HepG2 (cell line): ENCODE measurements at regions not wholly inside any gene's neighbourhood (a gene's known extent, or its start where the extent isn't known, plus 50 kb on each side); places are given as distances from the start of the nearest gene placed in this dataset.

ENCODE experiments used
- ARID4A ChIP-seq: sonication (generic); formaldehyde crosslinking; IDR thresholded peaks from 2 replicates; pipeline ENCODE4 v1.5.0; 2020; ENCODE audit warnings: mild to moderate bottlenecking, missing genetic modification reagents, borderline replicate concordance
- ARID5B ChIP-seq: IDR thresholded peaks from 2 replicates; pipeline ENCODE4 v1.4.0; 2020; ENCODE audit warnings: mild to moderate bottlenecking, missing genetic modification reagents
- ATM ChIP-seq: fragments of 450-650 bp; IDR thresholded peaks from 2 replicates; pipeline ENCODE4 v1.7.1; 2017; ENCODE audit warnings: mild to moderate bottlenecking, borderline replicate concordance
- CAMTA2 ChIP-seq: sonication (generic); formaldehyde crosslinking; IDR thresholded peaks from 2 replicates; pipeline ENCODE4 v1.4.0; 2020; ENCODE audit warnings: mild to moderate bottlenecking, missing genetic modification reagents, borderline replicate concordance
- EED ChIP-seq: sonication (generic); formaldehyde crosslinking; IDR thresholded peaks from 2 replicates; pipeline ENCODE4 v1.5.0; 2020; ENCODE audit warnings: mild to moderate bottlenecking, missing genetic modification reagents
- FOXC1 ChIP-seq: sonication (generic); formaldehyde crosslinking; IDR thresholded peaks from 2 replicates; pipeline ENCODE4 v1.8.0; 2022; ENCODE audit warnings: mild to moderate bottlenecking, missing genetic modification reagents, borderline replicate concordance
- KLF15 ChIP-seq: sonication (generic); formaldehyde crosslinking; IDR thresholded peaks from 2 replicates; pipeline ENCODE4 v1.8.1; 2023; ENCODE audit warnings: borderline replicate concordance, mild to moderate bottlenecking, inconsistent platforms, missing genetic modification reagents, mixed read lengths
- PBX3 ChIP-seq: sonication (generic); formaldehyde crosslinking; IDR thresholded peaks from 2 replicates; pipeline ENCODE4 v1.8.1; 2023; ENCODE audit warnings: missing genetic modification reagents, inconsistent platforms, borderline replicate concordance
- RNF219 ChIP-seq: sonication (generic); formaldehyde crosslinking; IDR thresholded peaks from 2 replicates; pipeline ENCODE4 v1.5.0; 2020; ENCODE audit warnings: mild to moderate bottlenecking, missing genetic modification reagents
- SP4 ChIP-seq: sonication (generic); formaldehyde crosslinking; IDR thresholded peaks from 2 replicates; pipeline ENCODE4 v1.8.1; 2023; ENCODE audit warnings: mild to moderate bottlenecking, missing genetic modification reagents
- TAF1 ChIP-seq: sonication (generic); formaldehyde crosslinking; IDR thresholded peaks from 2 replicates; pipeline ENCODE4 v1.4.0; 2020; ENCODE audit warnings: missing genetic modification reagents
- YY1 ChIP-seq: IDR thresholded peaks from 2 replicates; pipeline ENCODE4 v1.6.1; 2011; ENCODE audit warnings: low read length, low read depth, moderate library complexity, mild to moderate bottlenecking; ENCODE audit not compliant: insufficient read depth, insufficient replicate concordance
- ZFP62 ChIP-seq: sonication (generic); formaldehyde crosslinking; IDR thresholded peaks from 2 replicates; pipeline ENCODE4 v1.4.0; 2020; ENCODE audit warnings: missing genetic modification reagents
- ZNF235 ChIP-seq: sonication (generic); formaldehyde crosslinking; IDR thresholded peaks from 2 replicates; pipeline ENCODE4 v1.8.1; 2023; ENCODE audit warnings: mild to moderate bottlenecking, missing genetic modification reagents, borderline replicate concordance
- ZNF691 ChIP-seq: sonication (generic); formaldehyde crosslinking; IDR thresholded peaks from 2 replicates; pipeline ENCODE4 v1.4.0; 2020; ENCODE audit warnings: missing genetic modification reagents, low read depth, mild to moderate bottlenecking, borderline replicate concordance

GRCh38 chr9:16136451-16136850 lies 583.6 kb downstream of the CCDC171 start (continued):
- TF ChIP-seq ARID4A (CRISPR knock-in tag) (no peak), CAMTA2 (no peak), ZNF235 (no peak), YY1 (no peak), TAF1 (no peak), EED (CRISPR knock-in tag) (no peak), ZNF691 (CRISPR knock-in tag) (no peak), FOXC1 (CRISPR knock-in tag) (no peak), PBX3 (CRISPR knock-in tag) (no peak), ARID5B (CRISPR knock-in tag) (no peak), SP4 (CRISPR knock-in tag) (no peak), ATM (no peak), RNF219 (CRISPR knock-in tag) (no peak), ZFP62 (CRISPR knock-in tag) (no peak), KLF15 (CRISPR knock-in tag) (no peak)
